B cell (primary cell): ENCODE measurements at regions not wholly inside any gene's neighbourhood (a gene's known extent, or its start where the extent isn't known, plus 50 kb on each side); places are given as distances from the start of the nearest gene placed in this dataset.
"Not testable (repeated sequence)": the region's sequence is repeated elsewhere in the genome, so short reads cannot be mapped to it uniquely, and the experiment has no call there.

Source experiments
- ATAC-seq: fragments of 200-7000 bp; cut with Tn5 transposase; one replicate; pipeline ENCODE4 v1.10.0; 2021; ENCODE audit warnings: low read depth, mild to moderate bottlenecking, moderate number of reproducible peaks, moderate library complexity
- CTCF ChIA-PET: fragments of 350-600 bp; sonication (Branson Sonifier 250); formaldehyde crosslinking; loops from one replicate; lab custom pipeline; 2021; ENCODE audit warnings: antibody characterized with exemption, inconsistent platforms; lab: Charles Lee
- POLR2A ChIA-PET: fragments of 350-600 bp; sonication (Branson Sonifier 250); formaldehyde crosslinking; loops from one replicate; lab custom pipeline; 2021; ENCODE audit warnings: antibody characterized with exemption; lab: Charles Lee
- DNase-seq: peaks from one replicate; pipeline ENCODE4 v3.0.0; 2013
- H2AFZ ChIP-seq: 2 replicates; pipeline ENCODE4 v1.6.1; 2012; ENCODE audit warnings: mild to moderate bottlenecking, low read depth, low read length; ENCODE audit not compliant: insufficient read depth, poor library complexity, severe bottlenecking
- H3K27ac ChIP-seq, 2 donors: 1 replicate in 1 of 2; 2 replicates in 1 of 2; pipeline ENCODE4 v1.5.1; 2012 to 2013; ENCODE audit warnings: low read length in 2 of 2, mild to moderate bottlenecking in 2 of 2, moderate library complexity in 1 of 2
- H3K27me3 ChIP-seq, 4 experiments: fragments of 200-600 bp in 1 of 4; sonication (generic) in 1 of 4; replicated peaks in 1 of 4; 1 replicate in 2 of 4; 2 replicates in 2 of 4; pipeline versions ENCODE4 v1.6.1 to v1.7.0; 2013 to 2016; ENCODE audit warnings: low read length in 3 of 4, mild to moderate bottlenecking in 2 of 4, mixed read lengths in 1 of 4, moderate library complexity in 1 of 4; ENCODE audit not compliant: insufficient read depth in 4 of 4, control insufficient read depth in 3 of 4; ENCODE audit errors: control extremely low read depth in 1 of 4
- H3K36me3 ChIP-seq, 2 experiments: replicated peaks in 1 of 2; 1 replicate in 1 of 2; 2 replicates in 1 of 2; pipeline versions ENCODE4 v1.6.1 to v1.7.1; 2013; ENCODE audit warnings: low read length in 1 of 2; ENCODE audit not compliant: insufficient read depth in 2 of 2, control insufficient read depth in 1 of 2; ENCODE audit errors: control extremely low read depth in 1 of 2, extremely low read depth in 1 of 2
- H3K4me1 ChIP-seq, 2 donors: fragments of 200-600 bp in 1 of 2; sonication (generic) in 1 of 2; 1 replicate in 1 of 2; 2 replicates in 1 of 2; pipeline versions ENCODE4 v1.5.1 to v1.6.1; 2013 to 2017; ENCODE audit warnings: low read length in 2 of 2; ENCODE audit not compliant: control insufficient read depth in 2 of 2, insufficient read depth in 2 of 2
- H3K4me2 ChIP-seq: replicated peaks from 2 replicates; pipeline ENCODE3; 2012; ENCODE audit warnings: mild to moderate bottlenecking, low read depth, low read length; ENCODE audit not compliant: poor library complexity, severe bottlenecking
- H3K4me3 ChIP-seq, 5 experiments: fragments of 200-600 bp in 1 of 5; sonication (generic) in 1 of 5; 1 replicate in 3 of 5; 2 replicates in 2 of 5; pipeline versions ENCODE4 v1.5.1 to v1.7.0; 2011 to 2016; ENCODE audit warnings: low read length in 4 of 5, mild to moderate bottlenecking in 4 of 5, low read depth in 2 of 5, control low read depth in 1 of 5, moderate library complexity in 1 of 5; ENCODE audit not compliant: insufficient read depth in 1 of 5; ENCODE audit errors: control extremely low read depth in 1 of 5, extremely low read depth in 1 of 5
- H3K79me2 ChIP-seq: fragments of 200-600 bp; sonication (generic); one replicate; pipeline ENCODE4 v1.6.0; 2016; ENCODE audit warnings: low read length; ENCODE audit not compliant: control insufficient read depth, insufficient read depth
- H3K9ac ChIP-seq: fragments of 200-600 bp; sonication (generic); 2 replicates; pipeline ENCODE4 v1.6.1; 2017; ENCODE audit warnings: mild to moderate bottlenecking, low read length, moderate library complexity
- H3K9me3 ChIP-seq, 3 donors: one replicate each; pipeline versions ENCODE4 v1.6.1 to v1.7.1; 2013; ENCODE audit warnings: low read length in 2 of 3; ENCODE audit not compliant: control insufficient read depth in 2 of 3, insufficient read depth in 1 of 3; ENCODE audit errors: control extremely low read depth in 1 of 3
- H4K20me1 ChIP-seq: 2 replicates; pipeline ENCODE4 v1.6.0; 2012; ENCODE audit warnings: mild to moderate bottlenecking, low read length; ENCODE audit not compliant: insufficient read depth, control insufficient read depth, poor library complexity, severe bottlenecking
- H3K27ac Mint-ChIP-seq: one replicate; pipeline ENCODE4 v1.8.0; 2021; ENCODE audit warnings: mixed read lengths
- H3K27me3 Mint-ChIP-seq: one replicate; pipeline ENCODE4 v1.8.0; 2021; ENCODE audit warnings: mixed read lengths
- H3K4me1 Mint-ChIP-seq: one replicate; pipeline ENCODE4 v1.8.0; 2021; ENCODE audit warnings: mixed read lengths
- H3K4me3 Mint-ChIP-seq: one replicate; pipeline ENCODE4 v1.8.0; 2021; ENCODE audit warnings: mixed read lengths
- H3K9me3 Mint-ChIP-seq: one replicate; pipeline ENCODE4 v1.8.0; 2022; ENCODE audit warnings: mixed read lengths; ENCODE audit not compliant: insufficient read depth
- WGBS: methylation state at CpG from one replicate; pipeline ENCODE4 v1.1.5; 2013; ENCODE audit warnings: missing lambda C conversion rate; ENCODE audit not compliant: insufficient coverage; 5-methylcytosine and 5-hydroxymethylcytosine counted together
- intact Hi-C: fragments of 100-400 bp; cut with micrococcal nuclease; formaldehyde crosslinking; loops from one replicate; pipeline ENCODE4 v1.10.0; 2022

DNA sequence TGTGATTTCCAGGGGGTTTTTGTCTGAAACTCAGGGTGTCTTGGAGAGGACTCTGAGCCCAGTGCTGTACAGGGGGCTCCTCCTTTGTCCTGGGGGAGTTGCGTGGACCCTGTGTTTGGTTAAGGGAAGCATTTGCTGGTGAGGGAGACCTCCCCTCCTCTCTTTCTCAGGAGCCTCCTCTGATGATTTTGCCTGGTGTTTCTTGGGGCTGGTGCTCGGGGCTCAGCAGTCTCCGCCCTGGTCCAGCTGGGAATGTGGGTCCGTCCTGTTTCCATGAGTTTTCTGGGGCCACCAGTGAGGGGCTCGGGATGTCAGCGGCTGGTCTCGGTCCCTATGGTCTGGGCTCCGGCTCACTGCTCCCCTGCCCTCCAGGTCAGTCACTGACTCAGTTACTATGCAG, 149.1 kb upstream of the POTEB2 start:
- H3K36me3 ChIP-seq, H3K4me3 Mint-ChIP-seq, H3K27ac Mint-ChIP-seq, H3K4me2 ChIP-seq, H3K27ac ChIP-seq, H3K27me3 Mint-ChIP-seq, H3K9me3 ChIP-seq, H3K4me1 Mint-ChIP-seq, H3K4me3 ChIP-seq, intact Hi-C loops, POLR2A ChIA-PET, H3K79me2 ChIP-seq, H3K9me3 Mint-ChIP-seq, H3K27me3 ChIP-seq, H3K4me1 ChIP-seq, DNase-seq, CTCF ChIA-PET, H4K20me1 ChIP-seq, H3K9ac ChIP-seq, H2AFZ ChIP-seq, ATAC-seq: not testable (repeated sequence)
- 60% methylated on average over 1 of the region's 8 CpGs for WGBS

DNA sequence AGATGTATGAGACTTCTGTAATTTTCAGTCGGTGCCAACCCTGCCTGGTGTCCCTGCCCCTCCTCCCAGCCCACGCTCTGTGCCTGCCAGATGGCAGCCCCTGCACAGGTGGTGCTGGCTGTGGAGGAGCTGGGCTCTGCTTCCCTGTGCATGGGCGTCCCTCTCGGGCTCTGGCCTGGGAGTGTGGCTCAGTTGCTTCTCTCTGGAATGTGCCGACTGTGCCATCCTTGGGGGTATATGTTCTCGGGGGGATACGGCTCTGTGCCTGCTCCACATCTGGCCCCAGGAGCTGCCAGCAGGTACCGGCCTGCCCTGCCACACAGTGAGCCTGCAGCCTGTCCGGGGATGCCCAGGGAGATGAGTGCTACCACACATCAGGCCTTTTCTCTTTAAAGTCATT, 147.2 kb upstream of the POTEB2 start:
- H3K4me3 ChIP-seq, H3K9me3 Mint-ChIP-seq, H3K4me1 ChIP-seq, intact Hi-C loops, H2AFZ ChIP-seq, H3K27ac Mint-ChIP-seq, ATAC-seq, H3K9ac ChIP-seq, H4K20me1 ChIP-seq, H3K4me3 Mint-ChIP-seq, H3K9me3 ChIP-seq, H3K79me2 ChIP-seq, H3K4me2 ChIP-seq, H3K27me3 Mint-ChIP-seq, H3K36me3 ChIP-seq, POLR2A ChIA-PET, DNase-seq, H3K27ac ChIP-seq, H3K4me1 Mint-ChIP-seq, H3K27me3 ChIP-seq, CTCF ChIA-PET: not testable (repeated sequence)
- no CpG with 5 or more reads among the region's 9 CpGs for WGBS

GRCh38 chr15:21009651-21010050, 143.5 kb upstream of the POTEB2 start:
- CTCF ChIA-PET, H3K4me2 ChIP-seq, ATAC-seq, H3K9me3 Mint-ChIP-seq, POLR2A ChIA-PET, H3K4me3 Mint-ChIP-seq, H2AFZ ChIP-seq, H3K9me3 ChIP-seq, H3K36me3 ChIP-seq, H3K9ac ChIP-seq, H4K20me1 ChIP-seq, H3K27me3 Mint-ChIP-seq, H3K27me3 ChIP-seq, H3K4me3 ChIP-seq, H3K27ac ChIP-seq, H3K79me2 ChIP-seq, H3K27ac Mint-ChIP-seq, DNase-seq, H3K4me1 Mint-ChIP-seq, intact Hi-C loops, H3K4me1 ChIP-seq: not testable (repeated sequence)
- 17% methylated on average over 1 of the region's 7 CpGs for WGBS

- H3K9me3 Mint-ChIP-seq, CTCF ChIA-PET: not testable (repeated sequence)
These were observed 137.3 kb upstream of the POTEB2 start for GRCh38 chr15:21003459-21003858.

More at GRCh38 chr15:21003459-21003858, 137.3 kb upstream of the POTEB2 start:
- H3K9me3 ChIP-seq, POLR2A ChIA-PET, H3K4me2 ChIP-seq, H3K9ac ChIP-seq, ATAC-seq, intact Hi-C loops, H3K4me3 Mint-ChIP-seq, H2AFZ ChIP-seq, H3K4me1 Mint-ChIP-seq, H3K36me3 ChIP-seq, H3K4me1 ChIP-seq, DNase-seq, H3K27me3 ChIP-seq, H3K27ac ChIP-seq, H4K20me1 ChIP-seq, H3K27me3 Mint-ChIP-seq, H3K27ac Mint-ChIP-seq, H3K4me3 ChIP-seq, H3K79me2 ChIP-seq: not testable (repeated sequence)
- WGBS, result no CpG with 5 or more reads among the region's 1 CpG
